Psoas muscle (tissue), 7 donors: ENCODE measurements at regions not wholly inside any gene's neighbourhood (a gene's known extent, or its start where the extent isn't known, plus 50 kb on each side); places are given as distances from the start of the nearest gene placed in this dataset.

Experiments used
- ATAC-seq, 4 donors: fragments of 200-7000 bp; cut with Tn5 transposase; one replicate each; pipeline ENCODE4 v1.9.1; 2020; ENCODE audit warnings: moderate library complexity in 3 of 4, mild to moderate bottlenecking in 2 of 4
- DNase-seq, 2 donors: peaks; one replicate each; pipeline ENCODE4 v3.0.0-alpha.2; 2020
- H3K27ac ChIP-seq: fragments of 200-600 bp; one replicate; pipeline ENCODE4 v1.8.0; 2022
- H3K27me3 ChIP-seq, 3 donors: fragments of 200-600 bp in 1 of 3; one replicate each; pipeline versions ENCODE4 v1.6.1 to v1.8.0; 2013 to 2022; ENCODE audit warnings: low read length in 2 of 3, mild to moderate bottlenecking in 2 of 3, moderate library complexity in 1 of 3; ENCODE audit not compliant: insufficient read depth in 3 of 3
- H3K36me3 ChIP-seq, 2 donors: fragments of 200-600 bp in 1 of 2; one replicate each; pipeline versions ENCODE4 v1.6.1 to v1.8.0; 2013 to 2022; ENCODE audit warnings: low read depth in 1 of 2, mild to moderate bottlenecking in 1 of 2, moderate library complexity in 1 of 2; ENCODE audit not compliant: insufficient read depth in 1 of 2
- H3K4me1 ChIP-seq: fragments of 200-600 bp; one replicate; pipeline ENCODE4 v1.8.0; 2022
- H3K4me3 ChIP-seq: fragments of 200-600 bp; one replicate; pipeline ENCODE4 v1.8.0; 2022; ENCODE audit warnings: mild to moderate bottlenecking
- H3K9me3 ChIP-seq: fragments of 200-600 bp; one replicate; pipeline ENCODE4 v1.8.0; 2022
- WGBS, 3 donors: extraction: QIAGEN DNeasy Blood & Tissue Kit; methylation state at CpG; one replicate each; pipeline versions ENCODE4 v1.1.6 to v1.1.7; 2013; 5-methylcytosine and 5-hydroxymethylcytosine counted together
- intact Hi-C, 2 donors: fragments of 100-400 bp; cut with DNase I; formaldehyde crosslinking; loops; one replicate each; pipeline versions ENCODE4 v1.11.0 to v1.14.2; 2022
- TF ChIP-seq, protein P1 (sequence below): fragments of 200-600 bp; IDR thresholded peaks from one replicate; pipeline ENCODE4 v1.8.0; 2022; ENCODE audit warnings: antibody characterized with exemption
- donor health status: healthy with polysubstance abuse.
- donor health status: DM: no; HTN: no; CAD: no; lungs with moderate emphysema.
- donor health status: Bipolar disorder and iron deficiency.
- donor health status: healthy.
- donor health status: DM: yes; HTN: yes; CAD: no.
- donor health status: DM: no; HTN: no; CAD: no.
- donor health status: DM: yes; HTN: yes; CAD: no.

DNA sequence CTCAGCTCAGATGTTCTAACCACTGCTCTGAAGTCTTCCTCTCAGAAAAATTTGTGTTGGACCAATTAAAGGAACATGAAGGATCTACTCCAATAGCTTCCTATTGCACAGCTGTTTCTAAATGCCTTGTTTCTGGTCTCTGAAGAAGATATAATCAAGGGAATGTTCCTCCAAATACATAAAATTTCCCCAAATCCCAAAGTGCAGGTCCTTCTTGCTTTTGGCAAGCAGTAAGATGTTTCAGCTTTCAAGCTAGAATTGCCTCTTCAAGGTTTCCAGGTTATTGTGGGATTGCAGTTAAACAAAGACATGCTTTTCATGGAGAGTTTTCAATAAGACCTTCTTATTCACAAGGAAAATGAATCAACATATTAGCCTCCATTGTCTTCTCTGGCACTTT lies 574.5 kb upstream of the SLIT2 start:
- ATAC-seq (no peak), DNase-seq (no peak)
- Histone ChIP-seq H3K9me3 (no peaks in the 10 kb centered on the region), H3K36me3 (no peaks in the 10 kb centered on the region), H3K4me1 (no peaks in the 10 kb centered on the region), H3K27ac (no peak overlapping the region), H3K4me3 (no peak overlapping the region), H3K27me3 (no peaks in the 10 kb centered on the region)
- TF ChIP-seq, protein P1, sequence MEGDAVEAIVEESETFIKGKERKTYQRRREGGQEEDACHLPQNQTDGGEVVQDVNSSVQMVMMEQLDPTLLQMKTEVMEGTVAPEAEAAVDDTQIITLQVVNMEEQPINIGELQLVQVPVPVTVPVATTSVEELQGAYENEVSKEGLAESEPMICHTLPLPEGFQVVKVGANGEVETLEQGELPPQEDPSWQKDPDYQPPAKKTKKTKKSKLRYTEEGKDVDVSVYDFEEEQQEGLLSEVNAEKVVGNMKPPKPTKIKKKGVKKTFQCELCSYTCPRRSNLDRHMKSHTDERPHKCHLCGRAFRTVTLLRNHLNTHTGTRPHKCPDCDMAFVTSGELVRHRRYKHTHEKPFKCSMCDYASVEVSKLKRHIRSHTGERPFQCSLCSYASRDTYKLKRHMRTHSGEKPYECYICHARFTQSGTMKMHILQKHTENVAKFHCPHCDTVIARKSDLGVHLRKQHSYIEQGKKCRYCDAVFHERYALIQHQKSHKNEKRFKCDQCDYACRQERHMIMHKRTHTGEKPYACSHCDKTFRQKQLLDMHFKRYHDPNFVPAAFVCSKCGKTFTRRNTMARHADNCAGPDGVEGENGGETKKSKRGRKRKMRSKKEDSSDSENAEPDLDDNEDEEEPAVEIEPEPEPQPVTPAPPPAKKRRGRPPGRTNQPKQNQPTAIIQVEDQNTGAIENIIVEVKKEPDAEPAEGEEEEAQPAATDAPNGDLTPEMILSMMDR = no peak
- intact Hi-C loops = no loop called here

DNA sequence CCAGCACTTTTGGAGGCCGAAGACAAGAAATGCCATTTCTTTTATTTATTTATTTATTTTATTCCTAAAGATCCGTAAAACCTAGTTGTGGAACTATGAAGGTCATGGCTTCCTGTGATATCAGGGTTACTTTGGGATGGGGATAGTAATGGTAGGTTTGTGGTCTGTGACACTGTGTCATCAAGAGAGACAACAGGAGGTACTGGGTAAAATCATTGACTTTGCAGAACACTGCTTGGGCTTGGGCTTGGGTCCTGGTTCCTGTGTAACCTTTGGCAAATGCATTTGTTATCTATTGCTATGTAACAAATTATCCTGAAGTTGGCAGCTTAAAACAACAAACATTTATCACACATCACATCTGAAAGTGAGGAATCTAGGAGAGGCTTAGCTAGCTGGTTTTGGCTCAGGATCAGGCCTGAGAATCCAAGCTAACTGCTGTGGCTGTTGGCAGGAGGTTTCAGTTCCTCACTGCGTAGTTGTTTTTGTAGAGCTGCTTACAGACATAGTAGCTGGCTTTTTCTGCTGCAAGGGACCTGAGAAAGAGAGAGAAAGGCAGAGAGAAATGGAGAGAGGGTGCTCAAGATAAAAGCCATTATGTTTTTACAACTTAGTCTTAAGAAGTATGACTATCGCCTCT lies 576.4 kb upstream of the SLIT2 start:
- 80 to 89% (median 85%) methylated on average over 4 of the region's 4 CpGs for WGBS, 3 donors
- no peaks in the 10 kb centered on the region for H3K9me3 ChIP-seq
- TF ChIP-seq, protein P1 = no peak
- no peaks in the 10 kb centered on the region for H3K27me3 ChIP-seq
- H3K4me3 ChIP-seq = no peak overlapping the region
- DNase-seq (no peak), ATAC-seq (no peak)
- no peaks in the 10 kb centered on the region for H3K4me1 ChIP-seq
- intact Hi-C loops = no loop called here
- H3K36me3 ChIP-seq = no peaks in the 10 kb centered on the region
- no peak overlapping the region for H3K27ac ChIP-seq

DNA sequence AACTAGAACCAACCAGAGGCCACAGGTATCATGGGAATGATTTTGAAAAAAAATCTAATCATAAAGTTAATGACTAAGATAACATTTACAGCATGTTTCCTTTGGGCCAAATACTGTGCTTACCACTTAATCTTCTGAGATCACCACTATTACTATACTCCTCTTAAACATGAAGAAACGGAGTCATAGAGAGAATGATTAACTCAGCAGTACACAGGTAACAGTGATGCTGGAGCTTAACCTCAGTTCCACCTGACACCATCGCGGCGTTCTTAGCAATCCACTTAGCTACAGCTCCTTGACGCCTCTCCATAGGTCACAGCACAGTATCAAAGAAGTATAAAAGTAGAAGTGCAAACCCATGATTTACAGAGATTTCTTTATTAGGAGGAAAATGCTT lies 592.6 kb upstream of the SLIT2 start:
- 77 to 87% (median 85%) methylated on average over 5 of the region's 5 CpGs for WGBS, 3 donors

DNA sequence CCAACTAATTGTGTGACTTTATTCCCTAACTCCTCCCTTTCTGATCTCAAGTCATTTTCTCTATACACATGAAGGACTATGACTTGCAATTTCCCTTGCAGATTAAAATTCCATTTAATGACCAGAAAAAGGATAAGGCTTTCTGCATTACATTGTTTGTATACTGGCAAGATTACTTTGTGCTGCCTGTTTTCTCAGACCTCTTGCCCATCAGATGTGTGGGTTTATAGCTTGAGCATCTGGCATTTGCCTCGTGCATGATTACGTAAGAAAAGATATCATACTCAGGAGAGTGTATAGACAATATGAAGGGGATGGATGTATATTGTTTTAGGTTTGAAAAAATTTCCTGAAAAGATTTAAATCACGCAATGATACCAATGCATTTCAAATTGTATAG lies 593.8 kb upstream of the SLIT2 start:
- WGBS, 3 donors = 75 to 78% (median 77%) methylated on average over 3 of the region's 3 CpGs
- H3K4me3 ChIP-seq = no peak overlapping the region
- H3K36me3 ChIP-seq = no peaks in the 10 kb centered on the region
- TF ChIP-seq, protein P1 = no peak
- intact Hi-C loops = no loop called here
- H3K4me1 ChIP-seq = no peaks in the 10 kb centered on the region
- ATAC-seq = no peak
- DNase-seq = no peak
- H3K9me3 ChIP-seq = no peaks in the 10 kb centered on the region
- no peaks in the 10 kb centered on the region for H3K27me3 ChIP-seq
- H3K27ac ChIP-seq = no peak overlapping the region

More for the DNA sequence above, 592.6 kb upstream of the SLIT2 start:
- no peak overlapping the region for H3K4me3 ChIP-seq
- no peaks in the 10 kb centered on the region for H3K4me1 ChIP-seq
- no peaks in the 10 kb centered on the region for H3K9me3 ChIP-seq
- no peak for ATAC-seq
- H3K27ac ChIP-seq = no peak overlapping the region
- H3K27me3 ChIP-seq = no peaks in the 10 kb centered on the region
- intact Hi-C loops = no loop called here
- H3K36me3 ChIP-seq = no peaks in the 10 kb centered on the region
- TF ChIP-seq, protein P1 = no peak
- no peak for DNase-seq

DNA sequence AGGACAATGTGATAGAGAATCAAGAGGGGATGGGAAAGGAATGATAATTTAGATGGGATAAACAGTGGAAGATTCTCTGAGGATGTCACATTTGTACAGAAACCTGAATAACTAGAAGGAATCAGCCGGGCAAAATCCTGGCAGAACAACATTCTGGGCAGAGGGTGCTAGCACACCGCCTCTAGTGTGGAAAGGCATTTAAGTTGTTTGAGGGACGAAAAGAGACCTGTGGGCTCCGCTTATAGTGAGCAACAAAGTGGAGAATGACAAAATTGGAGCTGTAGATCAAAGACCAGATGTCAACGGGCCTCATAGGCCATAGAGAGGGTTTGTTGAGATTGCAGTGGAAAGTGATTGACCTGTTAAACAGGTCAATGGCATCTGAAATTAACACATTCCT lies 596.0 kb upstream of the SLIT2 start:
- Histone ChIP-seq H3K4me1 (no peaks in the 10 kb centered on the region), H3K27ac (no peak overlapping the region), H3K27me3 (no peaks in the 10 kb centered on the region), H3K36me3 (no peaks in the 10 kb centered on the region), H3K9me3 (no peaks in the 10 kb centered on the region), H3K4me3 (no peak overlapping the region)
- ATAC-seq = no peak
- intact Hi-C loops = no loop called here
- 78 to 86% (median 79%) methylated on average over 5 of the region's 5 CpGs for WGBS, 3 donors
- no peak for DNase-seq
- TF ChIP-seq, protein P1 = no peak
